ENCODE measurements at regions not wholly inside any gene's neighbourhood (a gene's known extent, or its start where the extent isn't known, plus 50 kb on each side); places are given as distances from the start of the nearest gene placed in this dataset.

DNA sequence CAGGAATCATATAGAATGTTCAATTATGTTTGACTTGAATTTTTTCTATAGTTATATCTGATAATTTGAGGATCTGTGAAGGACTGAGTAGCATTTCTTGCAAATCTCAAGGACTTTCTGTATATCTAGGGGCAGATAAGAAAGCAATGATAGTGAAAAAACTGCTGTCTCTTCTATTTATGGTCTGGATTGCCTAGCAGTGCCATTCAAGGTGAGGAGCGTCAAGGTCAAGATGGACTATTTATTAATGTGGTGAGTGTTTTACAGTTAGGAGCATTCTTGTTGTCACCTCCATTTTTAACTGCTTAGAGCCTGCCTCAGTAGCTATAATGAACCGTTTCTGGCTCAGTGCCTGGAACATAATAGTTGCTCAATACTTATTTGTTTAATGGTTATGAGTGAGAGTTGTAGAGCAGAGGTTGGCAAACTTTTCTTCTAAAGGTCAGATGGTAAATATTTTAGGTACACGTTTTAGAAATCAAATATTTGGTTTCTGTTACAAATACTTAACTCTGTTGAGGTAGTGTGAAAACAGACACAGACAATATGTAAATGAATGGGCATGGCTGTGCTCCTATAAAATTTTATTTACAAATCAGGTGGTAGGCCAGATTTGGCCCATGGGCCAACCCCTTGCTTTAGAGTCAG, 523.2 kb upstream of the IGFBP7 start:
- Histone ChIP-seq H3K4me1 (ENCODE audit: insufficient read depth, low read length) (peaks cover 29% of the 10 kb centered on the region), H3K36me3 (ENCODE audit: insufficient read depth, low read length) (no peaks in the 10 kb centered on the region), H2AFZ (ENCODE audit: low read depth, low read length) (no peak overlapping the region), H3K27me3 (ENCODE audit: insufficient read depth, low read length) (no peaks in the 10 kb centered on the region), H3K9me3 (ENCODE audit: low read length) (no peaks in the 10 kb centered on the region), H3K4me3 (ENCODE audit: low read length) (no peak overlapping the region)

- Histone ChIP-seq H3K4me1 (ENCODE audit: insufficient read depth, low read length) (peaks cover 24% of the 10 kb centered on the region), H3K36me3 (ENCODE audit: insufficient read depth, low read length) (no peaks in the 10 kb centered on the region), H3K9me3 (ENCODE audit: low read length) (no peaks in the 10 kb centered on the region), H2AFZ (ENCODE audit: low read depth, low read length) (no peak overlapping the region), H3K4me3 (ENCODE audit: low read length) (no peak overlapping the region), H3K27me3 (ENCODE audit: insufficient read depth, low read length) (no peaks in the 10 kb centered on the region)
Observed at GRCh38 chr4:57632564-57632963, 522.4 kb upstream of the IGFBP7 start.

- Histone ChIP-seq H3K36me3 (ENCODE audit: insufficient read depth, low read length) (no peaks in the 10 kb centered on the region), H3K27me3 (ENCODE audit: insufficient read depth, low read length) (no peaks in the 10 kb centered on the region), H3K4me3 (ENCODE audit: low read length) (no peak overlapping the region), H3K4me1 (ENCODE audit: insufficient read depth, low read length) (peaks cover 22% of the 10 kb centered on the region), H2AFZ (ENCODE audit: low read depth, low read length) (no peak overlapping the region), H3K9me3 (ENCODE audit: low read length) (no peaks in the 10 kb centered on the region)
Observed at GRCh38 chr4:57631147-57631546, 521.0 kb upstream of the IGFBP7 start.

- Histone ChIP-seq H3K9me3 (ENCODE audit: low read length) (peaks cover 3% of the 10 kb centered on the region), H3K4me1 (ENCODE audit: insufficient read depth, low read length) (peaks cover 22% of the 10 kb centered on the region), H2AFZ (ENCODE audit: low read depth, low read length) (no peak overlapping the region), H3K27me3 (ENCODE audit: insufficient read depth, low read length) (no peaks in the 10 kb centered on the region), H3K36me3 (ENCODE audit: insufficient read depth, low read length) (no peaks in the 10 kb centered on the region), H3K4me3 (ENCODE audit: low read length) (no peak overlapping the region)
Observed at GRCh38 chr4:57628004-57628403, 517.8 kb upstream of the IGFBP7 start.

GRCh38 chr4:57614257-57614932, 504.2 kb upstream of the IGFBP7 start:
- no peaks in the 10 kb centered on the region for H3K9me3 ChIP-seq (ENCODE audit: low read length)
- no peak overlapping the region for H2AFZ ChIP-seq (ENCODE audit: low read depth, low read length)
- no peaks in the 10 kb centered on the region for H3K4me1 ChIP-seq (ENCODE audit: insufficient read depth, low read length)
- H3K27me3 ChIP-seq (ENCODE audit: insufficient read depth, low read length) = peaks cover 2% of the 10 kb centered on the region
- no peaks in the 10 kb centered on the region for H3K36me3 ChIP-seq (ENCODE audit: insufficient read depth, low read length)
- H3K4me3 ChIP-seq (ENCODE audit: low read length) = no peak overlapping the region

GRCh38 chr4:57612279-57612678, 502.1 kb upstream of the IGFBP7 start:
- no peak overlapping the region for H2AFZ ChIP-seq (ENCODE audit: low read depth, low read length)

DNA sequence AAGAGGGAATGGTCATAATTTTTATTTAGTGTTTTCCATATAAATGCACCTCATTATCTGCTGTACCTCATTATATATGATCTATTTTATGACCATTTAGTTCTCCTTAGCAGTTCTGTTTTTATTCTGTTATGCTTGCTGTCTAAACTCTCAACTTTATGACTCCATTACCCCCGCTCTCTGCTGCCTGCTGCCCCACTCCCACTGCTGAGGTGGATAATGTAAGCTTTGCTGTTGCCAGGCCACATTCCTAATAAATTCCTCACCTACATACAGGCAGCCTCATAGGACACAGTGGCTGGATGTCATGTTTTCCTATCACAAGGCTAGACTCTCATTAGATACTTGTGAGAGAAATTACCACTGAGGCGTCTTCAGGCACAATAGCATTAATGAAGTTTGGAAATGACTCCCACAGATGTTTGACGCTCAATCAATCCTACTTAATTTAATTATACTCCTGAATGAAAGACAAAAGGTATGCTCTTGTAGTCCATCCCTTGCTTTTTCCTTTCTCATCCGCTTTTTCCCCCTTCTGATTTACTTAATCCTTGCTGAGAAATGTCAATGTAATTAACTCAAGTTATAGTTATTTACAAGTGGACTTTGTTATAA, 497.5 kb upstream of the IGFBP7 start:
- H3K9me3 ChIP-seq (ENCODE audit: low read length) = no peaks in the 10 kb centered on the region
- no peaks in the 10 kb centered on the region for H3K4me1 ChIP-seq (ENCODE audit: insufficient read depth, low read length)
- no peak overlapping the region for H2AFZ ChIP-seq (ENCODE audit: low read depth, low read length)
- peaks cover 2% of the 10 kb centered on the region for H3K27me3 ChIP-seq (ENCODE audit: insufficient read depth, low read length)
- H3K4me3 ChIP-seq (ENCODE audit: low read length) = no peak overlapping the region
- H3K36me3 ChIP-seq (ENCODE audit: insufficient read depth, low read length) = no peaks in the 10 kb centered on the region

More at GRCh38 chr4:57612279-57612678, 502.1 kb upstream of the IGFBP7 start:
- no peaks in the 10 kb centered on the region for H3K4me1 ChIP-seq (ENCODE audit: insufficient read depth, low read length)
- peaks cover 2% of the 10 kb centered on the region for H3K27me3 ChIP-seq (ENCODE audit: insufficient read depth, low read length)
- no peaks in the 10 kb centered on the region for H3K36me3 ChIP-seq (ENCODE audit: insufficient read depth, low read length)
- H3K9me3 ChIP-seq (ENCODE audit: low read length) = no peaks in the 10 kb centered on the region
- H3K4me3 ChIP-seq (ENCODE audit: low read length) = no peak overlapping the region

DNA sequence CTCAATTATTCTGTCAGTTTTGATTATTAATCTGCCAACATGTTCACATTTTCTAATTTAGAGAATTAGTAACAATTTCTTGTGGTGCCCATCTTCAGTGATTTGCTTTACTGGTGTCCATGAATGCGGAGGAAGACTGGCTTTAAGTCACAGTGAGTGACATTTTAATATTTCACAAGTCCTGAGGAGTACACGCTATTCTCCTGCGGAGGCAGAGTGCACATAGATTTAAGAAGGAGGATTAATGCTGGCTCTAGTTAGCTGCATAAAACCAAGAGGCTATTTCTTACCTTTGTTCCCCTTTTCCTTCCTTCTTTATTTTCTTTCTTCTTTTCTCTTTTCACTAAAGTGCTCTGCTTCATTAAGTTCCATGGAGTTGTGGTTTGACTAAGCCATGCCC, 495.2 kb upstream of the IGFBP7 start:
- Histone ChIP-seq H3K9me3 (ENCODE audit: low read length) (no peaks in the 10 kb centered on the region), H2AFZ (ENCODE audit: low read depth, low read length) (peak overlapping the region; percentile 46), H3K4me3 (ENCODE audit: low read length) (no peak overlapping the region), H3K4me1 (ENCODE audit: insufficient read depth, low read length) (no peaks in the 10 kb centered on the region), H3K36me3 (ENCODE audit: insufficient read depth, low read length) (no peaks in the 10 kb centered on the region), H3K27me3 (ENCODE audit: insufficient read depth, low read length) (peaks cover under 1% of the 10 kb centered on the region)

DNA sequence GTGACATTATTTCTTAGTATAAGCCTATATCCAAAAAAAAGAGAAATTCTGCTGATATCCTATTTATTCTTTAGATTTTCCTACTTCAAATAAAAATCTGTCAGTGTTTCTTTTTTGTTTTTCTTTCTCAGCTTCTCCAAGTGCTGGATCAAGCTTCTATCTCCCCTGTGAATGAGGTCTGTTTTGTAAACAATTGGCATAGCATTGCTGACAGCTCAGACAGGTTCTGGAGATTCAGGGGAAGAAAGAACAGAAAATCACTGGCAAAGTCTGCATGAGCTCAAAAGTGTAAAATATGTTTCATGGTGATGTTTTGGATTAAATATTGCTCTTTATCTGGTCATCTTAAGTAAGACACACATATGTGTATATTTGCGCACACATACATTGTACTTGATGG, 492.0 kb upstream of the IGFBP7 start:
- no peaks in the 10 kb centered on the region for H3K4me1 ChIP-seq (ENCODE audit: insufficient read depth, low read length)
- H3K9me3 ChIP-seq (ENCODE audit: low read length) = no peaks in the 10 kb centered on the region
- no peak overlapping the region for H2AFZ ChIP-seq (ENCODE audit: low read depth, low read length)
- no peak overlapping the region for H3K4me3 ChIP-seq (ENCODE audit: low read length)
- H3K36me3 ChIP-seq (ENCODE audit: insufficient read depth, low read length) = no peaks in the 10 kb centered on the region
- no peaks in the 10 kb centered on the region for H3K27me3 ChIP-seq (ENCODE audit: insufficient read depth, low read length)

DNA sequence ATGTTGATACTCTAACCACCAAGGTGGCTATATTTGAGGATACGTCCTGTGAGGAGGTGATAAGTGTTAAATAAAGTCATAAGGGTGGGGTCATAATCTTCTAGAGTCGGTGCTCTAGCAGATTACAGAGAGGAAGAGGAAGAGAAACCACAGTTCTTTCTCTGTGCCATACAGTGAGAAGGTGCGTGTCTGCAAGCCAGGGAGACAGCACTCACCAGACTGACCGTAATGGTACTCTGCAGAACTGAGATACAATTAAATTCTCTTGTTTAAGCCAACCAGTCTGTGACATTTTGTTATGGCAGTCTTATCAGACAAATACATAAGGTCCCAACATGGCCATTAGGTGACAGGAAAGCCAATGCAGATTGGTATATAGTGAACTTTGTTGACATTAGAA, 480.9 kb upstream of the IGFBP7 start:
- Histone ChIP-seq H2AFZ (ENCODE audit: low read depth, low read length) (no peak overlapping the region), H3K4me1 (ENCODE audit: insufficient read depth, low read length) (no peaks in the 10 kb centered on the region), H3K27me3 (ENCODE audit: insufficient read depth, low read length) (no peaks in the 10 kb centered on the region), H3K36me3 (ENCODE audit: insufficient read depth, low read length) (no peaks in the 10 kb centered on the region), H3K4me3 (ENCODE audit: low read length) (no peak overlapping the region), H3K9me3 (ENCODE audit: low read length) (no peaks in the 10 kb centered on the region)

DNA sequence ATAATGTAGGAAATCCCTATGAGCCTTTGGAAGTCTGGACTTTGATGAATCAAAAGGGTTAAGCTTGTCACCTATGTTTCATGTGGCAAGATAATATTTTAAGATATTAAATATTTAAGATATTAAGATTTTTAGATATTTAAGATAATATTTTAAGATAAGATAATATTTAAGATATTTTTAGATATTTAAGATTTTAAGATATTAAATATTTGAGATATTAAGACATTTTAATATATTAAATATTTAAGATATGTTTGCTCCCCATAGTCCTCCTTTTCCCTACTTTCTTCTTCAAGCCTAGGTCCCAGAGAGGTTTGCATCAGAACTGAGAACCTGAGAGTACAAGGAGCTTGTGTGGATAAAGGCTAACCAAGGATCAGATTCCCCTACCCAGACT, 478.4 kb upstream of the IGFBP7 start:
- H3K4me3 ChIP-seq (ENCODE audit: low read length) = no peak overlapping the region
- no peak overlapping the region for H2AFZ ChIP-seq (ENCODE audit: low read depth, low read length)
- no peaks in the 10 kb centered on the region for H3K4me1 ChIP-seq (ENCODE audit: insufficient read depth, low read length)
- no peaks in the 10 kb centered on the region for H3K27me3 ChIP-seq (ENCODE audit: insufficient read depth, low read length)
- H3K36me3 ChIP-seq (ENCODE audit: insufficient read depth, low read length) = no peaks in the 10 kb centered on the region
- H3K9me3 ChIP-seq (ENCODE audit: low read length) = no peaks in the 10 kb centered on the region

- no peak overlapping the region for H2AFZ ChIP-seq (ENCODE audit: low read depth, low read length)
- no peaks in the 10 kb centered on the region for H3K4me1 ChIP-seq (ENCODE audit: insufficient read depth, low read length)
- no peaks in the 10 kb centered on the region for H3K27me3 ChIP-seq (ENCODE audit: insufficient read depth, low read length)
- no peaks in the 10 kb centered on the region for H3K36me3 ChIP-seq (ENCODE audit: insufficient read depth, low read length)
- H3K9me3 ChIP-seq (ENCODE audit: low read length) = no peaks in the 10 kb centered on the region
- no peak overlapping the region for H3K4me3 ChIP-seq (ENCODE audit: low read length)
Observed at GRCh38 chr4:57580710-57581599, 470.8 kb upstream of the IGFBP7 start.

GRCh38 chr4:57575426-57575825, 465.2 kb upstream of the IGFBP7 start:
- Histone ChIP-seq H2AFZ (ENCODE audit: low read depth, low read length) (no peak overlapping the region), H3K36me3 (ENCODE audit: insufficient read depth, low read length) (no peaks in the 10 kb centered on the region), H3K4me1 (ENCODE audit: insufficient read depth, low read length) (no peaks in the 10 kb centered on the region), H3K9me3 (ENCODE audit: low read length) (no peaks in the 10 kb centered on the region), H3K27me3 (ENCODE audit: insufficient read depth, low read length) (no peaks in the 10 kb centered on the region), H3K4me3 (ENCODE audit: low read length) (no peak overlapping the region)
